NT2/D1 (cell line): ENCODE measurements at regions not wholly inside any gene's neighbourhood (a gene's known extent, or its start where the extent isn't known, plus 50 kb on each side); places are given as distances from the start of the nearest gene placed in this dataset.

Experiments used
- DNase-seq: peaks from one replicate; pipeline ENCODE4 v3.0.0-alpha.2; 2011; ENCODE audit warnings: low read depth, low spot score
- H3K27me3 ChIP-seq: 2 replicates; pipeline ENCODE4 v1.6.0; 2011; ENCODE audit warnings: mild to moderate bottlenecking; ENCODE audit not compliant: insufficient read length, insufficient read depth
- H3K36me3 ChIP-seq: 2 replicates; pipeline ENCODE4 v1.6.1; 2011; ENCODE audit warnings: mild to moderate bottlenecking, low read length, mixed read lengths; ENCODE audit not compliant: insufficient read depth, insufficient read length
- H3K4me1 ChIP-seq: 2 replicates; pipeline ENCODE4 v1.5.1; 2011; ENCODE audit not compliant: insufficient read depth, insufficient read length
- H3K4me3 ChIP-seq: 2 replicates; pipeline ENCODE4 v1.5.1; 2011; ENCODE audit warnings: low read depth; ENCODE audit not compliant: insufficient read length
- H3K9ac ChIP-seq: 2 replicates; pipeline ENCODE4 v1.6.0; 2011; ENCODE audit warnings: low read depth; ENCODE audit not compliant: insufficient read length
- H3K9me3 ChIP-seq: 2 replicates; pipeline ENCODE4 v1.5.1; 2011; ENCODE audit warnings: mild to moderate bottlenecking, low read length; ENCODE audit not compliant: insufficient read depth
- SUZ12 ChIP-seq: IDR thresholded peaks from 2 replicates; pipeline ENCODE4 v1.6.1; 2011; ENCODE audit not compliant: insufficient read length, insufficient read depth; ENCODE audit errors: extremely low read depth
- YY1 ChIP-seq: IDR thresholded peaks from 2 replicates; pipeline ENCODE4 v1.6.1; 2011; ENCODE audit not compliant: insufficient read length, insufficient read depth
- ZNF274 ChIP-seq: IDR thresholded peaks from 2 replicates; pipeline ENCODE4 v1.6.1; 2011; ENCODE audit warnings: mild to moderate bottlenecking, low read depth, low read length

GRCh38 chr2:220209751-220210150 is 582.3 kb downstream of the SLC4A3 start:
- Histone ChIP-seq H3K4me3 (no peak overlapping the region), H3K36me3 (no peaks in the 10 kb centered on the region)

GRCh38 chr2:220212296-220213080 is 585.1 kb downstream of the SLC4A3 start:
- Histone ChIP-seq H3K4me3 (no peak overlapping the region), H3K36me3 (no peaks in the 10 kb centered on the region), H3K9me3 (no peaks in the 10 kb centered on the region), H3K4me1 (no peaks in the 10 kb centered on the region), H3K9ac (no peak overlapping the region), H3K27me3 (no peaks in the 10 kb centered on the region)
- no peak for DNase-seq
- TF ChIP-seq YY1 (no peak), SUZ12 (no peak), ZNF274 (no peak)

More at GRCh38 chr2:220209751-220210150, 582.3 kb downstream of the SLC4A3 start:
- no peak for TF ChIP-seq SUZ12
- no peak for TF ChIP-seq ZNF274
- no peak for TF ChIP-seq YY1
- H3K9me3 ChIP-seq: no peaks in the 10 kb centered on the region
- no peak overlapping the region for H3K9ac ChIP-seq
- no peaks in the 10 kb centered on the region for H3K27me3 ChIP-seq
- DNase-seq: no peak
- no peaks in the 10 kb centered on the region for H3K4me1 ChIP-seq

DNA sequence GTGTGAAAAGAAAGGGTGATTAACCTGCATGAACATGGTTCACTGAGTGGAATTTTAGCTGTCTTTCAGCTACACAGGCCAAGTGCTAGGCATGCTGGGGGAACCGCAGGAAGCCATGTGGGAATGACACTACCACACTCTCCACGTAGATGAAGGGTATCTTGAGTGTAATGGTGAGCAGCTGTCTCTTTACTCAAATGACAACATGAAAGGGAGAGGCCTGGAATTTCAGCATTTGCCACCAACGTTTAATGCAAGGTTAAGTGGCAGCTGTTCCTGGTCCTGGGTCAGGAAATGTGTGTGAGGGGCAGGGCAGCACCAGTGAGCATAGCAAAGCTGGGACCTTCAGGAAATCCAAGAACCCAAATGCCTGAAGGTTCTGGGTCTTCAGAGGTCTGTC is 588.4 kb downstream of the SLC4A3 start:
- Histone ChIP-seq H3K27me3 (no peaks in the 10 kb centered on the region), H3K4me3 (no peak overlapping the region), H3K36me3 (no peaks in the 10 kb centered on the region), H3K9ac (no peak overlapping the region), H3K9me3 (no peaks in the 10 kb centered on the region), H3K4me1 (no peaks in the 10 kb centered on the region)
- DNase-seq: no peak
- TF ChIP-seq ZNF274 (no peak), YY1 (no peak), SUZ12 (no peak)

DNA sequence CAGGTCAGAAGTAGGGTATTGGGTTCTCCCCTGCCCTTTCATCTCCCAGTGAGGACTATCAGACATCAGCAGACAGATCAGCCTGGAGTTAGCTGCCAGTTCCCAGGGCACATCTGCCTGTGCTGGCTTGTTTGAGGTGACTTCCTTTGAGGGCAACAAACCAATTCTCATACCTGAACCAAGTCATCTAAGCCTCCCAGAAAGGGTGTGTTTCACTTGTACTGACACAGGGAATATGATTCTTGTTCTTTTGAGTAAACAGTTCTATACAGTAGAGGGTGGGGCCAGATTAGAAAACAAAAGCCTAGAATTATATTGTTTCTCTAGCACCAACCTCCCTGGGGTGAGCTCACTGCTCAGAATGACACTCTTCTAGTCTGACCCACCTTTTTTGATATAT is 591.9 kb downstream of the SLC4A3 start:
- Histone ChIP-seq H3K9ac (no peak overlapping the region), H3K4me3 (no peak overlapping the region), H3K36me3 (no peaks in the 10 kb centered on the region), H3K9me3 (no peaks in the 10 kb centered on the region), H3K4me1 (no peaks in the 10 kb centered on the region), H3K27me3 (no peaks in the 10 kb centered on the region)
- DNase-seq: no peak
- TF ChIP-seq YY1: no peak
- no peak for TF ChIP-seq ZNF274
- no peak for TF ChIP-seq SUZ12

GRCh38 chr2:220220009-220220408 is 592.6 kb downstream of the SLC4A3 start:
- Histone ChIP-seq H3K4me1 (no peaks in the 10 kb centered on the region), H3K27me3 (no peaks in the 10 kb centered on the region), H3K9me3 (no peaks in the 10 kb centered on the region), H3K36me3 (no peaks in the 10 kb centered on the region), H3K4me3 (no peak overlapping the region), H3K9ac (no peak overlapping the region)
- DNase-seq: peak; percentile 15
- no peak for TF ChIP-seq ZNF274
- no peak for TF ChIP-seq YY1
- TF ChIP-seq SUZ12: no peak

DNA sequence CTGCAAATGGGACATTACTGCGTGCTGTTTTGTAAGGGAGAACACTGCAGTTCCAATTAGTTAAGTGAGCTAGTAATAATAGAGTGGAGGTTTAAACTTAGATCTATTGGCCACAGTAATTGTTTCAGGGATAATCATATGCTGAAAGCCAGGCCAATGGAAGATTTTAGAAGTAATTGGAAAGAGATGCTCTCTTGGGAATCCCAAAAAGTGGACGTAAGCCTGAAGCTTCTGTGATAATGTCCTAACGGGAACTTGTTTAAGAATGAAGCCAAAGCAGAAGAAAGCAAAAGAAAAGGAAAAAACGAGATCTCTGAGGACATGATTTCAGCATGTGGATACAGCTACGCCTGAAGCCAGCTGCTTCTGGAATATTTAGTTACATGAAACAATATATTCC is 594.6 kb downstream of the SLC4A3 start:
- DNase-seq: no peak
- no peaks in the 10 kb centered on the region for H3K4me1 ChIP-seq
- no peak overlapping the region for H3K4me3 ChIP-seq
- H3K9ac ChIP-seq: no peak overlapping the region
- no peak for TF ChIP-seq SUZ12
- TF ChIP-seq ZNF274: no peak
- TF ChIP-seq YY1: no peak
- H3K27me3 ChIP-seq: no peaks in the 10 kb centered on the region
- no peaks in the 10 kb centered on the region for H3K36me3 ChIP-seq
- no peaks in the 10 kb centered on the region for H3K9me3 ChIP-seq

GRCh38 chr2:220224691-220225543 is 597.5 kb downstream of the SLC4A3 start:
- Histone ChIP-seq H3K4me3 (no peak overlapping the region), H3K9ac (no peak overlapping the region), H3K9me3 (no peaks in the 10 kb centered on the region), H3K4me1 (no peaks in the 10 kb centered on the region), H3K27me3 (no peaks in the 10 kb centered on the region), H3K36me3 (no peaks in the 10 kb centered on the region)
- no peak for DNase-seq
- no peak for TF ChIP-seq YY1
- TF ChIP-seq ZNF274: no peak
- TF ChIP-seq SUZ12: no peak
